Daoy (cell line): ENCODE measurements at regions not wholly inside any gene's neighbourhood (a gene's known extent, or its start where the extent isn't known, plus 50 kb on each side); places are given as distances from the start of the nearest gene placed in this dataset.
"Not testable (repeated sequence)": the region's sequence is repeated elsewhere in the genome, so short reads cannot be mapped to it uniquely, and the experiment has no call there.

ENCODE experiments used
- DNase-seq: peaks from one replicate; pipeline ENCODE4 v3.0.0-alpha.2; 2015; ENCODE audit warnings: low read depth

DNA sequence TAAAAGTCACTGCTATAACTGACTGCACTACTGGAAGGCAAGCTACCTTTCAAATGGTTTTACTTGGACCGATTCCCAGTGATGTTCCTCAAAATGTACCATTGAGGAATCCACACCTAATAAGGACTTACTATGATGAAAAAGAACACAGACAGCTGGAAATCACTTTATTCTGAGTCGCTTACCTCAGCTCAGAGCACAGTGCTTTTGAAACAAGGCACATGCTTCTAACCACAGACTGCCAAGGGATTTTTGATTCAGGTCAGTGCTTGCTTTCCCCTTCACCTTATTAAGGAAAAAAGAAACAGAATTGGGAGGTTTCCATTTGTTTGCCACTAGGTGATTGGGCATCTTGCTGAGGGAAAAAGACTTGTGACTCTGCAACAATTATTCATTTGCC lies 707.5 kb upstream of the FSHR start:
- no peak for DNase-seq

DNA sequence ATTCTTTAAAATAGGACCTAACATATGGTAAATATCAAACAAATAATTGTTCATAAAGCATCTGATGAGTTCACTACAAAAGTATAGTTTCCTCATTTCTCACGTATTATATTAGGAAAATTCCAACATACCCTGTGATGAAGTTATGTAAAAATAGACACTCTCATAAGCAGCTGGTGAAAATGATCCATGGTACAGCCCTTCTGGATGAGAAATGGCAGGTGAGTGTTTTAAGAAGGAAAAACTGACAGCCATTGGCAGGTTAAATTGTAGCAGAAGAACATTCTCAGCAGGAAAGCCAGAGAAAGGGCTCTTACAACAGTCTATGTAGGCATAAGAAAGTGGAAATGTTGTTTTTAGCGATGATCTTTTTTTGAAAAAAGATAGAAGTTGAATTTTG lies 706.5 kb upstream of the FSHR start:
- DNase-seq, result no peak

DNA sequence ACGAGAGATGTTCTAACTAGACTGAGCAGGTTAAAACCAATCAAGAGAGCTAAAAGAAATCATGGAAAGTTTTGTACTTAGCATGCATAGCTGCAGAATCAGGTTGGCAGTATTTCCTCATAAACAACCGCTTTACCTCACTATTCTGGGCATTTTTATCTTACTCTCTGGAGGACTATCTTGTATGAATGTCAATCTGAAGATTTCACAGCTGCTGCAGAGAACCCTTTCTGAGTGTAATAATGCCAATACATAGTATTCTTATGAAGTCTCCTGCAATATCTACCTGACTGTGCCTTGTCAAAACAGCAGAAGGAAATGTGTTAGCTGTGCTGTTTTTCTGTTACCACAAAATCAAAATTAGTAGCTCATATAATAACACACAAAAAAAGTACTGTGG lies 705.9 kb upstream of the FSHR start:
- DNase-seq, result no peak

DNA sequence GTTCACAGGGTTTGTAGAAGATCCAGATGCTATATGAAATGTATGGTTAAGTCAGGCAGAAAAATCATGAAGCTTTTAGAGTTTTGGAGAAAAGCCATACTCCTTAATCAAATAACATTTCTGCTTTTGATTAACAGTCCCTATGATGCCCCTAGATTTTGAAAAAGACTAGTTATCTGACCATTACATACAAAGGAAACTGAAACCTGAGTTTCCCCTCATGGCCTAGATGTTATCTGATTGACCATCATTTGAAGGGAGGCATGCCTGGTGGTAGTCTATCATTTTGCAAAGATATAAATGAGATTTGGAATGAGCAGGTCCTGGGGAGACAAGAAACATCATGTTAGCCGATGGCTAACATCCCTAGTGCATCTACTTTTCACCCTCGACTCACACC lies 704.3 kb upstream of the FSHR start:
- DNase-seq, result no peak

DNA sequence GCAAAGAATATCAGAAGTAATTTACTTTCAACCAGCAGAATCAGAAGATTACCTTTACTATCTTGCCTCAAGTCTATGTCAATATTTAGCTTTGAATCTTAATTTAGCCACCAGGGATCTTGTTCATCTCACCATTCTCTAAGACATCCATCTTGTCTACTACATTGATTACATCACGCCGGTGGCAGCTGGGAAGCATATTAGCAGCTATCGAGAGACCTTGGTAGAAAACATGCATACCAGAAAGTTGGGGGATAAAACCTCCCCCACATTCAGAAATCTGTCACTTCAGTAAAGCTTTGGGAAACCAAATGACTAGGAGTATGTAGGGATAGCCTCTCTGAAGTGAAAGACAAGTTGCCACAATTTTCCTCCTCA lies 703.8 kb upstream of the FSHR start:
- DNase-seq, result no peak

DNA sequence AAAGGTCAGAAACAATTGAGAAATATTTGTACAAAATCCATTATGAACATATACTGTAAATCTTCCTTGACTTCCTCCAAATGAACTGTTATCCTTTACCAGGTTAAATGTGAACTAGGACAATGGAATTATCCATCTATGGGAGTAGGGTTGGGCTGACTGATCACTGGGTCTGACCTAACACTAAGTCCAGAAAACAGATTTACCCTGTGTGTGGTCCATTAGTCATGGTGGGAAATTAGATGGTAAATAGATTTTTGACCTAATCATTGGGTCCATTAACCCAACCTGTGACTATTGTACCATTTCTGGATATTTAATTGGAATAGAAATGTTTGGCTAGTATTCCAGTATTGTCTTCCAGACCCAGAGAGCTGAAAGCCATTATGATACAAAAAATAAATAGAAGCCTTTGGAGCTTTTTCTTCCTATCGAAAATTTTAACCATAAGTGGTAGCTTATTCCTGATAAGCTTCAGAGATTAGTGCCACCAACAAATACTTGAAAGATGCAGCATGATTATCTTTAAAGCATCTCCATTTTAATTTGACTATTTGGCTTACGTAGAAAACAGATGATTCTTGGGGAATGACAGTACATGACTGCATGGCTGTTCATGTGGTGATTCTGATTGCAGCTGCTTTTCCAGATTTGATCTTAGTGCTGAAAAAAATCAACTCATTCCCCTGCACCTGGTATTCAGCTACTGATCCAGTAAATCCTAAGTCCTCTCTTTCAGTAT lies 703.2 kb upstream of the FSHR start:
- DNase-seq, result no peak

DNA sequence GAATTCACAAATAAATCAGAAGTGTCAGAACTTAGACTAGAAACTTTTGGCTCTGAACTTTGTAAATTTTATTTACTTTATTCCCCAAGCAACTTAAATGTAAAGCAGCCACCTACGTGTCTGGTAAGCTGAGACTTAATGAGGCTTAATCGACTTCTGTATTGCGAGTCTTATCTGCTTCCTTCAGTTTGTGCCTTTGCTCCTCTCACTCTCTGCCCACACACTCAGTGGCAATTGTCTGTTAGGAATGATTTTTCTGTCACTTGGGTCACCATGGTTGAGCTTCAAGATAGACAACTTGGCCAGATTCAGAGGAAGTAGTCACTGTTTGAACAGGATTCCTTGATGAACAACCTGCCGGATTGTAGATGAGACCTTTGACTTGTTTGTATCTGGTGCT lies 691.4 kb upstream of the FSHR start:
- DNase-seq, result no peak

DNA sequence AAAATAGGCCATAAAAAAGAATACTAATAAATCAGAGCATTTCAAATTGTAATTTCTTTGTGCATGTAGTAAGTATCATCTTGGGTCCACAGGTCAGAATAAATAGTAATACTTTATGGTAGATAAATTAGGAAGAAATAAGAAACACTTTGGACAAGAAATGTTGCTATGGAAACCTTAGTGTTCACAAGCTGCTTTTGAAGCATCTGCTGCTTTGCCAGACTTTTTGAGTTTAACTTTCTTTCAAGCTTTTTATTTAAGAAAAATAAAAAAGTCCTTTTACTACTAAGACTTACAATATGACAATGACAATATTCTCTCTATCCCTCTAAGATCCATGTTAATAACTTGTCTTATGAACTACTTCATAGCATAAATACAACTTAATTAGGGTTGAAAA lies 690.7 kb upstream of the FSHR start:
- DNase-seq, result no peak

DNA sequence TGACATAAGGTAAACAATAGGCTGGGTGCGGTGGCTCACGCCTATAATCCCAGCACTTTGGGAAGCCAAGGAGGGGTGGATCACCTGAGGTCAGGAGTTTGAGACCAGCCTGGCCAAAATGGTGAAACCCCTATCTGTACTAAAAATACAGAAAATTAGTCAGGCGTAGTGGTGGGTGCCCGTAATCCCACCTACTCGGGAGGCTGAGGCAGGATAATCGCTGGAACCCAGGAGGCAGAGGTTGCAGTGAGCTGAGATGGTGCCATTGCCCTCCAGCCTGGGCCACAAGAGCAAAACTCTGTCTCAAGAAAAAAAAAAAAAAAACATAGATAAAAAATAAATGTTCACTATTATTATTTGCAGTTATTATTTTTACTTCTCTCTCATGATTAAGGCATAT lies 689.8 kb upstream of the FSHR start:
- DNase-seq, result not testable (repeated sequence)

DNA sequence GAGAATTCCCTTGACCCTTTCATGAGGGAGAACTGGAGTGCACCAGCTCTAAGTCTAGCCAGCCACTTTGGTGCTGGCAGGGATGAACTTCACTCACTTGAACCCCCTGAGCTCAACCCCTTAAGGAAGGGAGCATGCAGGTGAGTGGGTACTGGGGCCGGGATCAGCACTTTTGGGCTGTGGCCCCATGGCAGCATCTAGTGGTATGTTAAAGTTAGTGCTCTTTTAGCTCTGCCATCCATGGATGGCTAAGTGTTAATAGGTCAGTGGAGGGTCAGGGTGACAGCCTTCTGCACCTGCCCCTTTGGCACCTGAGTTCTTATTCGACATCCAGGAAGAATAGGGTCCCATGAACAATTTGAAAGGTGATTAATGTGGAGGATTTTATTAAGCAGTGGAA lies 689.0 kb upstream of the FSHR start:
- DNase-seq, result no peak

DNA sequence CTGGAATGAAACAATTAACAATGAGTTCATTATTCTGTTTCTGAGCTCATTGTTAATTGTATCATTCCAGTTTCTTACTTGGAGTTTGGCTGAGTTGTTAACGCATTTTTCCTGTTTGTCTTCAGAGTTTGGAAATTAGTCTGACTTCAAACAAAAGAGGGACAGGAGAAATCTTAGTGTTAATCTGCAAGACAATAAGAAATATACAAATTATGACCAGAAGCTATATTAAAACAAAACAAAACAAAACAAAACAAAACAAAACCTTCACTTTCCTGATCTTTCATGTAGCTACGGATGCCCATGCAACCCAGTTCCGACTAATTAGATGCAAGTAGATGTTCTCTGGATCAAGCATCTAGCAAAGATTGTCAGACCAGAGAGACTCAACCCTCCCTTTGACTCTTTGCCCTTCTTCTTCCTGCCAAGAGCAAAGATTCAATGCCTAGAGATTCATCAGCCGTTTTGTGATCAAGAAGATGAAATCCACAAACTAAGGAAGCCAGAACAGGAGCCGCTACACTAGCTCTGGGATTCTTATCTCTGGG lies 686.2 kb upstream of the FSHR start:
- DNase-seq, result no peak

DNA sequence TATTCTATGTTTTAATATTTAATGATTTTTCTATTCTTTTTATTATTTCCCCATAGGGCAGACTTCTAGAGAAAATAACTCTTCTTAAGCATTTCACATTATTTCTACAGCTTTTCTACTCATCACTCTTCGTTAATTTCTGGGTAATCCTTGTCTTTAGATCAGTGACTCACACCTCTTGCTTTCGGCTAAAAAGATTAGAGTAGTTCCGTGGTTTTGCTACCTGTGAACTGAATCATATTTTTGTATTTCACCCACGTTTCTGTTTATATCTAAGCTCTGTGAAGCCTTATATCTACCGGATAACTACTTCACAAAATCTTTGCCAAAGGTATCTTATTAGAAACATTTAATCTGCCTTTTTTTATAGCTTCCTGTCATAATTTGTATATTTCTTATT lies 685.5 kb upstream of the FSHR start:
- DNase-seq, result no peak

DNA sequence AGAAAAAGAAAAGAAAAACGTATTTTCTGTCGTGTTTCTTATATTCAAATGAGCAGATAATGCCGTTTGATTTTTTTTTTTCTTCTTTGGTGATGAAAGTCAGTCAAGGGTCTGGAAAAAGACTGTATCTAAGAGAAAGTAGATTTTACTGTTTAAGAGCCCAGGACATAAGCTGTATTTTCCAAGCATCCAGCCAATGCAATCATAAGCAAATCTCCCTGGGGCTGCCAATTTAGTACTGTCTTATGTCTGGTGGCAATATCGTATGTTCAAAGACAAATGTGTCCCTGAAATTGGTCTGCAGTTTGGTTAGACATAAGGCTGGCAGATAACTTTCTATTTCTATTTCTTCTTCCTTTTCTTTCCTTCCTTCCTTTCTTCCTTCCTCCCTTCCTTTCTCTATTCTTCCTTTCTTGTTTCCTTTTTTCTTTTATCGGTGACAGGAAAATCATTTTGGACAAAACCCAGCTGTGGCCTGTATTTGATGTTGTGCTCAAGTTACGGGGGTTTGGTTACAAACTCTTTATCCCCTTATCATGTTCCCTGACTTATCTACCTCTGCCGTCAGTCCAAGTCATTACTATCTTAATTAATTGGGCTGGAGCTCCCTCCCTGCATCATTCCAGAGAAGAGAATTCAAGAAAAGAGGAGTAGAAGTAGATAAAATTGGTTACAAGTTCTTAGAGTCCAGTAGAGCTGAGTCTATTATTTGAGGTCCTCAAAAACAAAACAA lies 683.4 kb upstream of the FSHR start:
- no peak for DNase-seq

DNA sequence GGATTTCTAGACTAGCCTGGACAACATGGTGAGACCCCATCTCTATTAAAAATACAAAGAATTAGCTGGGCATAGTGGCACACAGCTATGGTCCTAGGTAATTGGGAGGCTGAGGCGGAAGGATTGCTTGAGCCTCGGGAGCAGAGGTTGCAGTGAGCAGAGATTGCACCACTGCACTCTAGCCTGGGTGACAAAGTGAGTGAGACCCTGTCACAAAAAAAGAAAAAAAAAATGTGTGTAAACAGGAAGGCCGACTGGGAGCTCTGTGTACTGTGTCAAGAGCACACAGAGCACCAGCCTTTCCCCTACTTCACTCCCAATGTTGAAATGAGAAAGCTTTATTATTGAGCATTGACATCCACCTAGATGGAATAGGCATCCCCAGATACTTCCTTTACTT lies 681.7 kb upstream of the FSHR start:
- DNase-seq, result no peak

DNA sequence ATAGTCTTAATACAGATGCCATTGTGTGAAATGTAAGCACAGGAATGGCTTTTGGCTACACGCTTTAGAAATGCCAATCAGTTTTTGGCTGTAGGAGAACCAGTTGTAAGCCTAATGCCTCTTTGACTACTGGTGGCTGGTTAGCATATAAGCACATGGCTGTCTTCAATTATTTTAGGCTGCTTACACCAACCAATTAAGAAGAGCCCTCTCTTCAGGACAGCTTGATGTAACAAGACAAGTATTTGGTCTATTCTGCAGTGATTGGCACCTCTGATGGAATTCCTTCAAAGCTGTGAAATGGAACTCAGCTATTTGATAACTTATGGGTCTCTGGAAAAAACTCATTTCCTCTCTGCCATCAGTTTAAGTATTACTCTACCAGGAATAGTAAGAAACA lies 680.1 kb upstream of the FSHR start:
- no peak for DNase-seq

DNA sequence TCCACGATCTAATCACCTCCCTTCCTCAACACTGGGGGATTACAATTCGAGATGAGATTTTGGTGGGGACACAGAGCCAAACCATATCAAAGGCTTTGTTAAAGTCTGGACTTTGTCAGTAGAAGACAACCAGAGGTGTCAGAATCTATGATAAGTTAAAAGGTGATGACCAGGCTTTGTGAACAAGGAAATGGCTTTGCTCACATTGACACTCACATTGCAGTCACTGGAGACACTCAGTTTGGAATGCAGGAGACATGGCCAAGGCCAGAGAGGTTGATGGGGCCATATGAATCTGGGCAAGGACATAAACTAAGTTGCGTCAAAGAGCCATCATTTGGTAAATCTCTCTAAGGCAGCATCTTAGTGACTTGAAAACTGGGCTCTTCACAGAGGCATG lies 678.2 kb upstream of the FSHR start:
- DNase-seq, result no peak

DNA sequence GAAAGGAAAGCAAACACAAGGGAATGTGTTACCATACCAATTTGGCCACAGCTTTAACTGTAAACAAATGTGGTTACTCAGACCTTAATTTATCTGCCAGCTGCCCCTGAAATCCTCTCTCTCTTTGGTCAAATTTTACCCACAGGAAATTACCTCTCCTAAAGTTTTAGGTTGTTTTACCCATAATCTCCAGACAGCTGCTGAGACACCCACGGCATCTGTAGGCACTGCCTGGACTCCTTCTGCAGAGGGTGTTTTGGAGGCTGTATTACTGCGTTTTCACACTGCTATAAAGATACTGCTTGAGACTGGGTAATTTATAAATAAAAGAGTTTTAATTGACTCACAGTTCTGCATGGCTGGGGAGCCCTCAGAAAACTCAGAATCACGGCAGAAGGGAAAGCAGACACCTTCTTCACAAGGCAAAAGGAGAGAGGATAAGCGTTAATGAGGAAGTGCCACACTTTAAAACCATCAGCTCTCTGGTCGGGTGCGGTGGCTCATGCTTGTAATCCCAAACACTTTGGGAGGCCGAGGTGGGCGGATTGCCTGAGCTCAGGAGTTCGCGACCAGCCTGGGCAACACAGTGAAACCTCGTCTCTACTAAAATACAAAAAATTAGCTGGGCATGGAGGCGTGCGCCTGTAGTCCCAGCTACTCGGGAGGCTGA lies 677.5 kb upstream of the FSHR start:
- DNase-seq, result no peak

DNA sequence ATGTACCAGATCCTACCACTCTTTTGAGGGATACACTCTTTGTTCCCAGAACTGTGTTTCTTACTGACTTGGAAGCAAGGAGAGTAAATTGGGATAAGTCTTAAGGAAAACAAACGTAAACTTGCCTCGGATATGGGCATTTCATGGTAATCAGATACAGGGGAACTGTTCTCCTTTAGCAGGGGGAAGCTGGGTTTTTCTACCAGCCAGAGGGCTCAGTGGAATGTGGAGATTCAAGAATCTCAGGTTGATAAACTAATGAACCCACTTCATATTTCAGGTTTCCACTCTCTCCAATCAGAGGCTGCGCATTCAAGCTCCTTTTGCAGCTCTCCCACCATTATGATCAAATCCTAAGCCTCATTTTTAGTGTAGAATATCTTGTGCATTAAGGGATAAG lies 676.5 kb upstream of the FSHR start:
- no peak for DNase-seq

DNA sequence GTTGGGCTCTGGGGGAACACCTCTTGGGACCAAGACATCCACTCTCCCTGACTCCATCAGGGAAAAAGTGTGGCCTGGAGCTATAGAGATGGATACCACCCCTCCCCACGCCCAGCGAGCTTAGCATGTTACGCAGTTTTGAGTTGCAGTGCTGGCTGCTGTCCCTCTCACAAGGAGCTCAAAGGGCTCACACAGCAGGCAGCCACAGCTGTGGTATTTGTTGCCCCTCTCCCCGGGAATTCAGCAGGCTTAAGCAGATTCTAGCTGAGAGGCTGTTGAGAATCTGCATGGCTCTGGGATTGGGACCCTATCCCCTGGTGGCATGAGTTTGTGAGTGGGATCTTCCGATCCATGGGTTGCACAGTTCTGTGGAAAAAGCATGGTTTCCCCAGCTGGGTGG lies 673.1 kb upstream of the FSHR start:
- DNase-seq, result no peak

DNA sequence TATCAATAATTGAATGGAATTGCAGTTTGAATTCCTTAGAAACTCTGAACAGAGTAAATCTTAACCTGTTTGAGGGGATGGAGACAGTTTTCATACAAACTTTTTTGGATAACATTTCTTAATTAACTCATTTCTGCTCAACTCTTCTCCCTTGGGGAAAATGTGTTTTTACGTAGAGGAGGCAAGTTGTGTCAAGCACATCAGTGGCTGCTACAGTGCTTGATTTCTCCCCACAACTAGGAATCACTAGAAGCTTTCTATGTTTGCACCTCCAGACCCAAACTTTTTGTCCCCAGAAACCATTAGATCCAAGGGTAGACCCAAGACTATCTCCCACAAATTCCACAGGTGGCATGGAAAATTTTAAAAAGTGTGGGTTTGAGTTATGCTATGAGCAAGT lies 658.9 kb upstream of the FSHR start:
- DNase-seq, result no peak

DNA sequence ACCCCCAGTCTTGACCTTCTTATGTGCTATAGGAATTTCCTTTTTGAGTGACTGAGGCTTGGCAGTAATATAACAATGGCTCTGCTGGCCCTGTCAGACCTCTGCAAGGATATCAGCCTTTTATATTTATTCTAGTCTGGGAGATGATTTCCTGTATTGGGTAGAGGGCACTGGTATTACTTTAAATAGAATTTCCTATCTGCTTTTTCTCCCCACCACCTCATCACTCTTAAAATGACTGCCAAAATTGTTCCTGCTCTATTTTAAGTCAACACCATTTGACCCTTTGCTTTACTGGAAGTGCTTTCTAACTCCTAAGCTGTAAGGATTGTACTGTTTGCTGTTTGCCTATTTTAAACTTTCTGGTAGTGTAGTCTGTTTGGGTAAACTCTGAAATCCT lies 658.4 kb upstream of the FSHR start:
- DNase-seq, result no peak

DNA sequence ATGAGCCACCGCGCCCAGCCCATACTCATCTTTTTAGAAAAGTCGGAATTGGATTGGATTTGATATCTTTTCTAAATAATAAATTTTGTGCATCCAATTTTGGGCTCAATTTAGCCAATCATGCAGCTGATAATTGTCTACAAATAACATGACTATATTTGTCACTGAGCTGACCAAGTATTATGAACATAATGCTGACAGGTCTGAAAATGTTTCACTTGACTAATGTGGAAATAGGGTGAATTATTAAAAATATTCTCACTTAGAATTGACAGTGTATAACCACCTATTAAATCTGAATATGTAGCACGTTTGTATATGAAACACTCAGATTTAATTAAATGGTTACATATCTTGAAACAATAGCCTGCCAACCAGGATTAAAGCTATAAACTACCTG lies 657.2 kb upstream of the FSHR start:
- DNase-seq, result no peak

DNA sequence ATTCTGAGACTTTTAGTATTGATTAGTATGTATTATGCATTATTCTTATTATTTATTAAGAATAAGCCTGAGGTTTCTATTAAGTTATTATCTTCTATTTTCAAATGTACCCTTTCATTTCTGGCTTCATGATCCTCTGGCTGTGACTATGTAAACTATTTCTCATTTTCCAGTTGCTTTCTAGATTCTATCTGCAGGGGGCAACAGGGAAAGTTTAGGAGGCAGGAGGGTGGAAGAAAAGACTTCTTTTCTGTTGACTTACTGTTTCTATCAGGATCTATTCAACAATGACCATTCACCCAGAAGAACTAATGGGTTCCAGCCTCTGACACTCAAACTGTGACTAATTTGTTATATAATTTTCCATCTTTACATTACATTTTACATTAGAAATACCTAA lies 653.4 kb upstream of the FSHR start:
- no peak for DNase-seq
